Fibroblast of mammary gland (primary cell): ENCODE measurements at regions not wholly inside any gene's neighbourhood (a gene's known extent, or its start where the extent isn't known, plus 50 kb on each side); places are given as distances from the start of the nearest gene placed in this dataset.
"Not testable (repeated sequence)": the region's sequence is repeated elsewhere in the genome, so short reads cannot be mapped to it uniquely, and the experiment has no call there.

Experiments used
- DNase-seq: peaks from one replicate; pipeline ENCODE4 v3.0.0-alpha.2; 2010; ENCODE audit warnings: low read depth
- H3K4me3 ChIP-seq: 2 replicates; pipeline ENCODE4 v1.5.1; 2011; ENCODE audit warnings: low read depth, mild to moderate bottlenecking, low read length, moderate library complexity; ENCODE audit not compliant: control insufficient read depth
- TF ChIP-seq, protein P1 (sequence below): conservative IDR thresholded peaks from 2 replicates; pipeline ENCODE4 v1.5.1; 2011; ENCODE audit warnings: low read depth, low read length, inconsistent platforms; ENCODE audit not compliant: control insufficient read depth, insufficient read depth

GRCh38 chr2:201946746-201947145 lies 86.9 kb upstream of the FZD7 start:
- not testable (repeated sequence) for DNase-seq, H3K4me3 ChIP-seq

DNA sequence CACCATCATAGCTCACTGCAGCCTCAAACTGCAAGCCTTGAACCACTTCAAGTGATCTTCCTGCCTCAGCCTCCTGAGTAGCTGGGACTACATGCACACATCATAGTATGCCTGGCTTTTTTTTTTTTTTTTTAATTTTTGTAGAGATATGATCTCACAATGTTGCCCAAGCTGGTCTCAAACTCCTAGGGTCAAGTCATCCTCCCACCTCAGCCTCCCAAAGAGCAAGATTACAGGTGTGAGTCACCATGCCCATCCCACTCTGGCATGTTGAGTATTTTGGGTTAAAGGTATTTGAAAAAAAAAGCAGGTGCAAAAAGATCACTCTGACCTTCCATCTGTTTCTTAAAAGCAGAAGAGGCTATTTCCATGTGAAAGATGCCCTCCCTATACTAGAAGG lies 86.4 kb upstream of the FZD7 start:
- TF ChIP-seq, protein P1, sequence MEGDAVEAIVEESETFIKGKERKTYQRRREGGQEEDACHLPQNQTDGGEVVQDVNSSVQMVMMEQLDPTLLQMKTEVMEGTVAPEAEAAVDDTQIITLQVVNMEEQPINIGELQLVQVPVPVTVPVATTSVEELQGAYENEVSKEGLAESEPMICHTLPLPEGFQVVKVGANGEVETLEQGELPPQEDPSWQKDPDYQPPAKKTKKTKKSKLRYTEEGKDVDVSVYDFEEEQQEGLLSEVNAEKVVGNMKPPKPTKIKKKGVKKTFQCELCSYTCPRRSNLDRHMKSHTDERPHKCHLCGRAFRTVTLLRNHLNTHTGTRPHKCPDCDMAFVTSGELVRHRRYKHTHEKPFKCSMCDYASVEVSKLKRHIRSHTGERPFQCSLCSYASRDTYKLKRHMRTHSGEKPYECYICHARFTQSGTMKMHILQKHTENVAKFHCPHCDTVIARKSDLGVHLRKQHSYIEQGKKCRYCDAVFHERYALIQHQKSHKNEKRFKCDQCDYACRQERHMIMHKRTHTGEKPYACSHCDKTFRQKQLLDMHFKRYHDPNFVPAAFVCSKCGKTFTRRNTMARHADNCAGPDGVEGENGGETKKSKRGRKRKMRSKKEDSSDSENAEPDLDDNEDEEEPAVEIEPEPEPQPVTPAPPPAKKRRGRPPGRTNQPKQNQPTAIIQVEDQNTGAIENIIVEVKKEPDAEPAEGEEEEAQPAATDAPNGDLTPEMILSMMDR, result no peak
- DNase-seq, result no peak
- H3K4me3 ChIP-seq, result no peak overlapping the region

DNA sequence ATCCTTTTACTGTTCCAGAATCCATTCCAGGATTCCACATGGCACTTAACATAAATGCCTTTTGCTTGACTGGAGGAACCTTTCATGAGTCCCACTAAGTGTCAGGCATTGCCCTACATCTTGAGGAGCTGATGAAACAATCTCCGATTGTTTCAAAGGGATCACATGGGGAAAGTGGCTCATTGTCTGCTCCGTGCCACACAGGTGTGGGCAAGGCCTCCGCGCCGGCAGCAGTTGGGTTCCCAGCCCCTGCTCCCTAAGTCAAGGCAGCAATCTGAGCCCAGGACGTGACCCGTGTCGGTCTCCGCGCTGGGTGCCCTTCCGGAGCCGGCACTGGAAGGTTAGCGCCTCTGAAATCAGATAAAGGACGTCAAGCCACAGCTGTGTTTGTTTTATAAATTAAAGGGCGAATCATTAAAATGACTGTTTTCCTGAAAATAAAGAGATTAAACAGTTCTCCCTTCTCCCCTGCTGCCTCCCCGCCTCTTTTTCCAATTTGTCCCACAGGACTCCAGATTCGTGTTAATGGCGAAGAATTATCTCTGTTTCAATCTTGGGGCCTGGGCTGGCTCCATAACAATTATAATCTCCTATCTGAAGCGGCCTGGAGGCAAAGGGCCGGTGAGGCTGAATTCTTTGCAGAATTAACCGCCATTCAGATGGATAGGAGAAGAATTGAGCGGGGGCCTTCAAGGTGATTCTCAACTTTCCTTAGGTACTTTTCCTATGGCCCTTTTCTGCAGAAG lies 84.3 kb upstream of the FZD7 start:
- TF ChIP-seq, protein P1, result no peak
- DNase-seq, result no peak
- H3K4me3 ChIP-seq, result no peak overlapping the region

GRCh38 chr2:201949927-201950246 lies 83.8 kb upstream of the FZD7 start:
- no peak overlapping the region for H3K4me3 ChIP-seq
- TF ChIP-seq, protein P1, result no peak
- no peak for DNase-seq

DNA sequence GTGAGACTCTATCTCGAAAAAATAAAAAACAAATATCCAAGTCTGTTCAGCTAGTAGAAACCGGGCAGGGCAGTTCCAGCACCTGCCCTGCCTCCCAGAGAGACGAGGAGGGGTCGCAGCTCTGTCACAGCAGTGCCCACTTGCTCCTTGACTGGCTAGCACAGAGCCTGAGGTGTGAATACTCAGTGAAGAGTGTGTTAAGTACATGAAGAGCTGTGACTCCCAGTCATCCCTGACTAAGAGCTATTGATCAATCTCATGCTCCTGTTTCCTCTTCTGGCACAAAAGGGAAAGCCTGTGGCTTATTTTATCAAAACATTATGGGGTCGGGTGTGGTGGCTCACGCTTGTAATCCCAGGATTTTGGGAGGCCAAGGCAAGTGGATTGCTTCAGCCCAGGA lies 83.0 kb upstream of the FZD7 start:
- TF ChIP-seq, protein P1, result no peak
- no peak overlapping the region for H3K4me3 ChIP-seq
- DNase-seq, result peak; percentile 69

- H3K4me3 ChIP-seq, result no peak overlapping the region
- no peak for DNase-seq
- TF ChIP-seq, protein P1, result no peak
These were observed 81.5 kb upstream of the FZD7 start for GRCh38 chr2:201952187-201952586.

DNA sequence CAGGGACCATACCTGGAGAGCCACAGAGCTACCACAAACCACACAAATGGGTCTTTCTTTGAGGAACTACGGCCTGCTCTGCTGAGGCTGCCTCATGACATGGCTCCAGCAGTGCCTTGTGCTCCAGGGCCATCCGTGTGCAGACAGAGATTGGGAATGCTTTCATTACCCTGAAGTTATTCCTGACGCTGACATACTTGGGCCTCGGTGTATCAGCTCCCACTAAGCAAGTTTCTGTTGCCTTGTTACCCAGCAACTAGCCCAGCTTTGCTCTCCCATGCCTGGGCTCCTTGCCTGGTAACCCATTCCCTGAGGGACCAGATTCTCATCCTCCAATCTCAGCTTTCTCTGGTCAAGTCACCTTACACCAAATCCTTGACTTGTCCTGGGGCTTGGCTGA lies 80.3 kb upstream of the FZD7 start:
- TF ChIP-seq, protein P1, result no peak
- H3K4me3 ChIP-seq, result no peak overlapping the region
- DNase-seq, result no peak
